HCT116 (cell line): ENCODE measurements at regions not wholly inside any gene's neighbourhood (a gene's known extent, or its start where the extent isn't known, plus 50 kb on each side); places are given as distances from the start of the nearest gene placed in this dataset.

Experiments used
- ATAC-seq: fragments of 200-7000 bp; cut with Tn5 transposase; 2 replicates; pipeline ENCODE4 v1.9.1; 2020; ENCODE audit warnings: mild to moderate bottlenecking, moderate library complexity
- BruUV-seq: library from RNA; stranded (reverse); fragments of 400-500 nt; replicated peaks from 2 replicates; lab custom pipeline; 2021; lab: Mats Ljungman, UMichigan
- CTCF ChIA-PET: fragments of 300-600 bp; sonication (Branson Sonifier 250); formaldehyde crosslinking; loops from one replicate; lab custom pipeline; 2021; ENCODE audit warnings: antibody characterized with exemption; lab: Charles Lee
- POLR2A ChIA-PET: fragments of 300-600, 350-600 bp; sonication (Branson Sonifier 250); formaldehyde crosslinking; loops from one replicate; lab custom pipeline; 2021; ENCODE audit warnings: antibody characterized with exemption; lab: Charles Lee
- RAD21 ChIA-PET, 2 experiments: fragments of 300-600 bp; sonication (Branson Sonifier 250); formaldehyde crosslinking; loops; one replicate each; lab custom pipeline; 2023; ENCODE audit warnings: low total read pairs in 2 of 2; ENCODE audit not compliant: uncharacterized antibody in 2 of 2, unreplicated experiment in 2 of 2, low non-redundant PET in 1 of 2; lab: Charles Lee
- DNase-seq: peaks from one replicate; pipeline ENCODE4 v3.0.0-alpha.2; 2010; ENCODE audit warnings: low read depth, low spot score
- H2AFZ ChIP-seq: fragments of 200-600 bp; shearing (Covaris generic), sonication (generic); 2 replicates; pipeline ENCODE4 v1.6.1; 2017; ENCODE audit warnings: low read depth, mixed run types, mixed read lengths, antibody characterized with exemption, low read length; ENCODE audit not compliant: poor library complexity, severe bottlenecking
- H3K27ac ChIP-seq: 2 replicates; pipeline ENCODE4 v1.5.1; 2012; ENCODE audit warnings: low read depth, low read length
- H3K27me3 ChIP-seq: fragments of 200-600 bp; sonication (generic); 2 replicates; pipeline ENCODE4 v1.6.1; 2016; ENCODE audit warnings: mixed run types, low read length, mixed read lengths; ENCODE audit not compliant: insufficient read depth
- H3K36me3 ChIP-seq, 2 experiments: fragments of 200-500 bp in 1 of 2; fragments of 200-600 bp in 1 of 2; sonication (Bioruptor generic) in 1 of 2; sonication (generic) in 1 of 2; 2 replicates each; pipeline versions ENCODE4 v1.5.1 to v1.6.1; 2014 to 2016; ENCODE audit warnings: low read length in 2 of 2, inconsistent platforms in 1 of 2, mixed read lengths in 1 of 2, mixed run types in 1 of 2; ENCODE audit not compliant: insufficient read depth in 2 of 2, control insufficient read depth in 1 of 2
- H3K4me1 ChIP-seq, 2 experiments: fragments of 200-600 bp in 1 of 2; sonication (generic) in 1 of 2; 2 replicates each; pipeline versions ENCODE4 v1.5.1 to v1.6.1; 2012 to 2017; ENCODE audit warnings: low read length in 2 of 2, inconsistent platforms in 1 of 2, mild to moderate bottlenecking in 1 of 2, mixed read lengths in 1 of 2, mixed run types in 1 of 2, moderate library complexity in 1 of 2; ENCODE audit not compliant: insufficient read depth in 2 of 2, control insufficient read depth in 1 of 2
- H3K4me2 ChIP-seq: fragments of 200-600 bp; sonication (generic); 2 replicates; pipeline ENCODE4 v1.6.1; 2017; ENCODE audit warnings: mixed run types, low read length, mixed read lengths
- H3K4me3 ChIP-seq, 2 experiments: fragments of 200-600 bp in 1 of 2; sonication (generic) in 1 of 2; replicated peaks in 1 of 2; 2 replicates each; pipeline ENCODE4 v1.5.1; 2011 to 2016; ENCODE audit warnings: low read length in 2 of 2, control low read depth in 1 of 2, low read depth in 1 of 2, mild to moderate bottlenecking in 1 of 2, mixed read lengths in 1 of 2, mixed run types in 1 of 2
- H3K79me2 ChIP-seq: fragments of 200-600 bp; sonication (generic); 2 replicates; pipeline ENCODE4 v1.6.1; 2017; ENCODE audit warnings: mild to moderate bottlenecking, mixed run types, low read length, moderate library complexity, mixed read lengths; ENCODE audit not compliant: insufficient read depth
- H3K9ac ChIP-seq: fragments of 200-600 bp; sonication (generic); 2 replicates; pipeline ENCODE4 v1.6.1; 2016; ENCODE audit warnings: low read length, mixed read lengths
- H3K9me2 ChIP-seq: fragments of 200-600 bp; sonication (generic), shearing (Covaris generic); 2 replicates; pipeline ENCODE4 v1.6.1; 2017; ENCODE audit warnings: mixed run types, mild to moderate bottlenecking, moderate library complexity; ENCODE audit not compliant: insufficient read depth
- H3K9me3 ChIP-seq, 2 experiments: fragments of 200-500 bp in 1 of 2; fragments of 200-600 bp in 1 of 2; sonication (Bioruptor generic) in 1 of 2; sonication (generic) in 1 of 2; 2 replicates each; pipeline ENCODE4 v1.6.1; 2014 to 2017; ENCODE audit warnings: low read length in 2 of 2, mixed read lengths in 2 of 2, inconsistent platforms in 1 of 2, low read depth in 1 of 2, mild to moderate bottlenecking in 1 of 2, mixed run types in 1 of 2, moderate library complexity in 1 of 2; ENCODE audit not compliant: control insufficient read depth in 1 of 2, insufficient read depth in 1 of 2
- H4K20me1 ChIP-seq: fragments of 200-600 bp; sonication (generic), shearing (Covaris generic); 2 replicates; pipeline ENCODE4 v1.6.1; 2017; ENCODE audit warnings: mixed run types, mild to moderate bottlenecking, moderate library complexity; ENCODE audit not compliant: insufficient read depth
- CEBPB ChIP-seq: IDR thresholded peaks from 2 replicates; pipeline ENCODE4 v1.6.1; 2012; ENCODE audit warnings: low read depth
- EGR1 ChIP-seq: IDR thresholded peaks from 2 replicates; pipeline ENCODE4 v1.6.1; 2012; ENCODE audit warnings: low read depth
- ELF1 ChIP-seq: IDR thresholded peaks from 2 replicates; pipeline ENCODE4 v1.6.1; 2012; ENCODE audit warnings: low read depth, borderline replicate concordance
- EZH2 ChIP-seq: fragments of 200-600 bp; sonication (generic); IDR thresholded peaks from 2 replicates; pipeline ENCODE4 v1.6.1; 2017; ENCODE audit warnings: antibody characterized with exemption, mixed run types
- FOSL1 ChIP-seq: IDR thresholded peaks from 2 replicates; pipeline ENCODE4 v1.6.1; 2012; ENCODE audit warnings: low read depth
- JUND ChIP-seq: IDR thresholded peaks from 2 replicates; pipeline ENCODE4 v1.6.1; 2012
- POLR2A ChIP-seq: IDR thresholded peaks from 2 replicates; pipeline ENCODE4 v1.7.0; 2011; ENCODE audit warnings: borderline replicate concordance; ENCODE audit not compliant: insufficient read depth, insufficient read length; ENCODE audit errors: extremely low read depth
- POLR2AphosphoS5 ChIP-seq: IDR thresholded peaks from 2 replicates; pipeline ENCODE4 v1.6.1; 2011; ENCODE audit warnings: mild to moderate bottlenecking, low read depth, low read length, moderate library complexity
- RAD21 ChIP-seq: IDR thresholded peaks from 2 replicates; pipeline ENCODE4 v1.6.1; 2012; ENCODE audit warnings: low read depth, mild to moderate bottlenecking
- SIN3A ChIP-seq: IDR thresholded peaks from 2 replicates; pipeline ENCODE4 v1.6.1; 2012; ENCODE audit warnings: low read depth
- SP1 ChIP-seq: IDR thresholded peaks from 2 replicates; pipeline ENCODE4 v1.6.1; 2012; ENCODE audit warnings: low read depth
- SRF ChIP-seq: IDR thresholded peaks from 2 replicates; pipeline ENCODE4 v1.6.1; 2012; ENCODE audit warnings: low read depth
- TCF7L2 ChIP-seq: IDR thresholded peaks from 2 replicates; pipeline ENCODE4 v1.7.0; 2011; ENCODE audit warnings: borderline replicate concordance, inconsistent platforms; ENCODE audit not compliant: insufficient read depth, insufficient read length; ENCODE audit errors: extremely low read depth
- YY1 ChIP-seq: IDR thresholded peaks from 2 replicates; pipeline ENCODE4 v1.6.1; 2011; ENCODE audit warnings: low read length, low read depth, moderate library complexity, mild to moderate bottlenecking; ENCODE audit not compliant: insufficient replicate concordance; ENCODE audit errors: extremely low read depth
- ZFX ChIP-seq: fragments of 450-650 bp; IDR thresholded peaks from 2 replicates; pipeline ENCODE4 v1.6.1; 2017
- ZNF274 ChIP-seq: fragments of 200-500 bp; sonication (Bioruptor generic); IDR thresholded peaks from 2 replicates; pipeline ENCODE4 v1.6.1; 2014; ENCODE audit warnings: mild to moderate bottlenecking, low read depth, low read length, inconsistent platforms
- intact Hi-C: fragments of 100-400 bp; cut with micrococcal nuclease; formaldehyde crosslinking; loops from 2 replicates; pipeline ENCODE4 v1.10.0; 2022
- TF ChIP-seq, protein P1 (sequence below), 3 experiments: fragments of 200-600 bp in 1 of 3; sonication (generic) in 1 of 3; IDR thresholded peaks in 2 of 3; conservative IDR thresholded peaks in 1 of 3; 2 replicates each; pipeline ENCODE4 v1.5.1; 2012 to 2017; ENCODE audit warnings: low read depth in 2 of 3, low read length in 2 of 3, antibody characterized with exemption in 1 of 3, borderline replicate concordance in 1 of 3, control low read depth in 1 of 3, mild to moderate bottlenecking in 1 of 3, mixed read lengths in 1 of 3, mixed run types in 1 of 3, moderate library complexity in 1 of 3; ENCODE audit not compliant: insufficient read depth in 1 of 3
- TF ChIP-seq, protein P2 (sequence below): IDR thresholded peaks from 2 replicates; pipeline ENCODE4 v1.6.1; 2012
- TF ChIP-seq, protein P3 (sequence below): IDR thresholded peaks from 2 replicates; pipeline ENCODE4 v1.6.1; 2012

DNA sequence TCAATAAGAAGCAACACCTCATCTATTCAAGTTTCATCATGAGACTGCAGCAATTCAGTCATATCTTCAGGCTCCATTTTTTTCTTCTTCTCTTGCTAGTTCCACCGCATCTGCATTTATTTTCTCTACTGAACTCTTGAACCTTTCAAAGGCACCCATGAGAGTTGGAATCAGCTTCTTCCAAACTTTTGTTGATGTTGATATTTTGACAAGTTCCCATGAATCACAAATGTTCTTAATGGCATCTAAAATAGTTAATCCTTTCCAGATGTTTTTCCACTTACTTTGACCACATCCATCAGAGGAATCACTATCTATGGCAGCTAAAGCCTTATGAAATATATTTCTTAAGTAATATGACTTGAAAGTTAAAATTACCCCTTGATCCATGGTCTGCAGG is 434.3 kb downstream of the GPATCH2 start:
- Histone ChIP-seq H3K36me3 (no peaks in the 10 kb centered on the region), H3K27me3 (no peaks in the 10 kb centered on the region), H3K79me2 (no peaks in the 10 kb centered on the region), H4K20me1 (no peaks in the 10 kb centered on the region), H3K4me2 (no peak overlapping the region), H3K9me2 (no peaks in the 10 kb centered on the region), H2AFZ (no peak overlapping the region), H3K9ac (no peak overlapping the region), H3K4me3 (no peak overlapping the region), H3K27ac (no peak overlapping the region), H3K9me3 (no peaks in the 10 kb centered on the region), H3K4me1 (no peaks in the 10 kb centered on the region)
- TF ChIP-seq ELF1 (no peak), FOSL1 (no peak), CEBPB (no peak), ZFX (no peak), JUND (no peak), SIN3A (no peak), POLR2A (no peak), TCF7L2 (no peak), SP1 (no peak), SRF (no peak), POLR2AphosphoS5 (no peak), RAD21 (no peak), EZH2 (no peak), EGR1 (no peak), ZNF274 (no peak), YY1 (no peak)
- TF ChIP-seq, protein P1, sequence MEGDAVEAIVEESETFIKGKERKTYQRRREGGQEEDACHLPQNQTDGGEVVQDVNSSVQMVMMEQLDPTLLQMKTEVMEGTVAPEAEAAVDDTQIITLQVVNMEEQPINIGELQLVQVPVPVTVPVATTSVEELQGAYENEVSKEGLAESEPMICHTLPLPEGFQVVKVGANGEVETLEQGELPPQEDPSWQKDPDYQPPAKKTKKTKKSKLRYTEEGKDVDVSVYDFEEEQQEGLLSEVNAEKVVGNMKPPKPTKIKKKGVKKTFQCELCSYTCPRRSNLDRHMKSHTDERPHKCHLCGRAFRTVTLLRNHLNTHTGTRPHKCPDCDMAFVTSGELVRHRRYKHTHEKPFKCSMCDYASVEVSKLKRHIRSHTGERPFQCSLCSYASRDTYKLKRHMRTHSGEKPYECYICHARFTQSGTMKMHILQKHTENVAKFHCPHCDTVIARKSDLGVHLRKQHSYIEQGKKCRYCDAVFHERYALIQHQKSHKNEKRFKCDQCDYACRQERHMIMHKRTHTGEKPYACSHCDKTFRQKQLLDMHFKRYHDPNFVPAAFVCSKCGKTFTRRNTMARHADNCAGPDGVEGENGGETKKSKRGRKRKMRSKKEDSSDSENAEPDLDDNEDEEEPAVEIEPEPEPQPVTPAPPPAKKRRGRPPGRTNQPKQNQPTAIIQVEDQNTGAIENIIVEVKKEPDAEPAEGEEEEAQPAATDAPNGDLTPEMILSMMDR (IDR thresholded peaks at IDR 0.05 in 2 of 3, conservative IDR thresholded peaks at IDR 0.05 in 1 of 3; ENCODE audit: borderline replicate concordance in 1 of 3, insufficient read depth in 1 of 3, low read depth in 2 of 3, low read length in 2 of 3), result no peak
- TF ChIP-seq, protein P2, sequence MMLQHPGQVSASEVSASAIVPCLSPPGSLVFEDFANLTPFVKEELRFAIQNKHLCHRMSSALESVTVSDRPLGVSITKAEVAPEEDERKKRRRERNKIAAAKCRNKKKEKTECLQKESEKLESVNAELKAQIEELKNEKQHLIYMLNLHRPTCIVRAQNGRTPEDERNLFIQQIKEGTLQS, result no peak
- TF ChIP-seq, protein P3, sequence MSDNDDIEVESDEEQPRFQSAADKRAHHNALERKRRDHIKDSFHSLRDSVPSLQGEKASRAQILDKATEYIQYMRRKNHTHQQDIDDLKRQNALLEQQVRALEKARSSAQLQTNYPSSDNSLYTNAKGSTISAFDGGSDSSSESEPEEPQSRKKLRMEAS, result no peak
- RAD21 ChIA-PET, result no interaction called here
- intact Hi-C loops, result no loop called here
- DNase-seq, result no peak
- BruUV-seq, result no TSS peak
- POLR2A ChIA-PET, result no interaction called here
- ATAC-seq, result no peak
- CTCF ChIA-PET, result no interaction called here
